H9 (cell line): ENCODE measurements at regions not wholly inside any gene's neighbourhood (a gene's known extent, or its start where the extent isn't known, plus 50 kb on each side); places are given as distances from the start of the nearest gene placed in this dataset.

Experiments
- DNase-seq: peaks from one replicate; pipeline ENCODE4 v3.0.0-alpha.2; 2017
- H2AFZ ChIP-seq: one replicate; pipeline ENCODE4 v1.6.1; 2013; ENCODE audit warnings: mild to moderate bottlenecking, low read length, control low read depth, moderate library complexity
- H2AK5ac ChIP-seq: 2 replicates; pipeline ENCODE4 v1.6.1; 2013; ENCODE audit warnings: low read length, control low read depth, mixed read lengths; ENCODE audit not compliant: insufficient read length
- H2BK120ac ChIP-seq: one replicate; pipeline ENCODE4 v1.6.1; 2013; ENCODE audit warnings: low read depth, mild to moderate bottlenecking, low read length, control low read depth, inconsistent platforms; ENCODE audit not compliant: poor library complexity, severe bottlenecking
- H2BK12ac ChIP-seq: 2 replicates; pipeline ENCODE4 v1.6.1; 2013; ENCODE audit warnings: low read length, control low read depth, mixed read lengths, low read depth; ENCODE audit not compliant: insufficient read length
- H2BK15ac ChIP-seq: 2 replicates; pipeline ENCODE4 v1.6.1; 2013; ENCODE audit warnings: low read depth, low read length, control low read depth
- H2BK20ac ChIP-seq: one replicate; pipeline ENCODE4 v1.6.1; 2013; ENCODE audit warnings: low read depth, mild to moderate bottlenecking, low read length, control low read depth, inconsistent platforms; ENCODE audit not compliant: poor library complexity, severe bottlenecking
- H2BK5ac ChIP-seq: 2 replicates; pipeline ENCODE4 v1.6.1; 2013; ENCODE audit warnings: low read length, control low read depth, mixed read lengths; ENCODE audit not compliant: insufficient read length
- H3K14ac ChIP-seq: 2 replicates; pipeline ENCODE4 v1.6.1; 2013; ENCODE audit warnings: low read length, control low read depth; ENCODE audit not compliant: insufficient read depth
- H3K18ac ChIP-seq: 2 replicates; pipeline ENCODE4 v1.6.1; 2013; ENCODE audit warnings: low read depth, mild to moderate bottlenecking, mixed read lengths, low read length, control low read depth; ENCODE audit not compliant: insufficient read length
- H3K23ac ChIP-seq: 2 replicates; pipeline ENCODE4 v1.6.1; 2013; ENCODE audit warnings: low read length, control low read depth, mixed read lengths, low read depth; ENCODE audit not compliant: insufficient read length
- H3K23me2 ChIP-seq: 2 replicates; pipeline ENCODE4 v1.6.1; 2013; ENCODE audit warnings: low read depth, mild to moderate bottlenecking, mixed read lengths, low read length, control low read depth; ENCODE audit not compliant: insufficient read length, poor library complexity, severe bottlenecking
- H3K27ac ChIP-seq: 2 replicates; pipeline ENCODE4 v1.5.1; 2013; ENCODE audit warnings: low read length, control low read depth, mixed read lengths, low read depth; ENCODE audit not compliant: insufficient read length
- H3K27me3 ChIP-seq: 2 replicates; pipeline ENCODE4 v1.6.1; 2013; ENCODE audit warnings: low read length, control low read depth, inconsistent platforms; ENCODE audit not compliant: insufficient read depth
- H3K4ac ChIP-seq: 2 replicates; pipeline ENCODE4 v1.6.1; 2013; ENCODE audit warnings: low read depth, mild to moderate bottlenecking, control low read depth, inconsistent platforms, low read length, moderate library complexity
- H3K4me1 ChIP-seq: 2 replicates; pipeline ENCODE4 v1.6.1; 2013; ENCODE audit warnings: low read length, control low read depth, inconsistent platforms; ENCODE audit not compliant: insufficient read depth
- H3K4me2 ChIP-seq: 2 replicates; pipeline ENCODE4 v1.6.1; 2013; ENCODE audit warnings: low read length, control low read depth, mixed read lengths; ENCODE audit not compliant: insufficient read length, insufficient read depth
- H3K56ac ChIP-seq: 2 replicates; pipeline ENCODE4 v1.6.1; 2013; ENCODE audit warnings: low read depth, mild to moderate bottlenecking, mixed read lengths, low read length, control low read depth; ENCODE audit not compliant: insufficient read length
- H3K79me1 ChIP-seq: 2 replicates; pipeline ENCODE4 v1.6.1; 2013; ENCODE audit warnings: low read depth, mild to moderate bottlenecking, moderate library complexity, low read length, control low read depth, inconsistent platforms; ENCODE audit not compliant: insufficient read depth, poor library complexity, severe bottlenecking
- H3K79me2 ChIP-seq: 2 replicates; pipeline ENCODE4 v1.6.1; 2013; ENCODE audit warnings: low read length, control low read depth, inconsistent platforms; ENCODE audit not compliant: insufficient read depth
- H3K9ac ChIP-seq: 2 replicates; pipeline ENCODE4 v1.6.1; 2013; ENCODE audit warnings: low read length, control low read depth, mixed read lengths; ENCODE audit not compliant: insufficient read length; ENCODE audit errors: extremely low read depth
- H3K9me3 ChIP-seq: one replicate; pipeline ENCODE4 v1.6.1; 2013; ENCODE audit warnings: low read depth, low read length, inconsistent platforms; ENCODE audit not compliant: control insufficient read depth
- H3T11ph ChIP-seq: one replicate; pipeline ENCODE4 v1.6.1; 2013; ENCODE audit warnings: mild to moderate bottlenecking, low read length, control low read depth, inconsistent platforms
- H4K20me1 ChIP-seq: one replicate; pipeline ENCODE4 v1.6.1; 2013; ENCODE audit not compliant: control insufficient read depth, insufficient read length, insufficient read depth
- H4K5ac ChIP-seq: 2 replicates; pipeline ENCODE4 v1.6.1; 2013; ENCODE audit warnings: low read depth, mild to moderate bottlenecking, mixed read lengths, low read length, control low read depth; ENCODE audit not compliant: insufficient read length
- H4K8ac ChIP-seq: replicated peaks from 2 replicates; pipeline ENCODE4 v1.6.1; 2013; ENCODE audit warnings: low read length, control low read depth, mixed read lengths, low read depth; ENCODE audit not compliant: insufficient read length
- H4K91ac ChIP-seq: 2 replicates; pipeline ENCODE4 v1.6.1; 2013; ENCODE audit warnings: low read depth, mild to moderate bottlenecking, moderate library complexity, mixed read lengths, low read length, control low read depth; ENCODE audit not compliant: insufficient read length
- H3K27ac Mint-ChIP-seq, 3 experiments: 2 replicates in 2 of 3; 3 replicates in 1 of 3; pipeline ENCODE4 v1.8.0; 2020 to 2021; ENCODE audit warnings: mixed read lengths in 3 of 3, mild to moderate bottlenecking in 1 of 3, moderate library complexity in 1 of 3
- H3K27me3 Mint-ChIP-seq: 2 replicates; pipeline ENCODE4 v1.8.0; 2021; ENCODE audit warnings: low read depth, mild to moderate bottlenecking, moderate library complexity, mixed read lengths
- H3K36me3 Mint-ChIP-seq, 3 experiments: 2 replicates in 2 of 3; 3 replicates in 1 of 3; pipeline ENCODE4 v1.8.0; 2020 to 2021; ENCODE audit warnings: low read depth in 3 of 3, mixed read lengths in 3 of 3; ENCODE audit not compliant: insufficient read depth in 1 of 3
- H3K4me1 Mint-ChIP-seq, 2 experiments: 2 replicates each; pipeline ENCODE4 v1.8.0; 2020; ENCODE audit warnings: mixed read lengths in 2 of 2
- H3K4me3 Mint-ChIP-seq, 2 experiments: 2 replicates in 1 of 2; 3 replicates in 1 of 2; pipeline ENCODE4 v1.8.0; 2020 to 2021; ENCODE audit warnings: mild to moderate bottlenecking in 2 of 2, mixed read lengths in 2 of 2, moderate library complexity in 1 of 2
- H3K9me3 Mint-ChIP-seq, 2 experiments: 2 replicates in 1 of 2; 3 replicates in 1 of 2; pipeline ENCODE4 v1.8.0; 2020; ENCODE audit warnings: mild to moderate bottlenecking in 2 of 2, mixed read lengths in 2 of 2, moderate library complexity in 1 of 2
- CTCF ChIP-seq: fragments of 200-600 bp; sonication (generic); conservative IDR thresholded peaks from 3 replicates; pipeline ENCODE4 v1.8.0; 2021; ENCODE audit warnings: antibody characterized with exemption, mild to moderate bottlenecking
- whole genome bisulfite sequencing: extraction: QIAGEN DNeasy Blood & Tissue Kit; methylation state at CpG from one replicate; pipeline ENCODE4 v1.1.7; 2013; ENCODE audit warnings: missing lambda C conversion rate, low lambda C conversion rate, mixed read lengths; ENCODE audit not compliant: insufficient read length; ENCODE audit errors: extremely low coverage; 5-methylcytosine and 5-hydroxymethylcytosine counted together

- Mint-ChIP-seq H3K27me3 (peaks cover 11% of the 10 kb centered on the region), H3K27ac (no peak overlapping the region), H3K4me1 (no peaks in the 10 kb centered on the region), H3K36me3 (no peaks in the 10 kb centered on the region; a peak in 1 of 7 replicates), H3K4me3 (no peak overlapping the region), H3K9me3 (no peaks in the 10 kb centered on the region; a peak in 1 of 5 replicates)
- Histone ChIP-seq H3K23ac (no peak overlapping the region), H4K20me1 (no peaks in the 10 kb centered on the region), H3K4me2 (no peak overlapping the region), H2AK5ac (no peak overlapping the region), H3K9me3 (no peaks in the 10 kb centered on the region), H3T11ph (no peak overlapping the region), H2BK15ac (no peak overlapping the region), H2BK120ac (no peak overlapping the region), H3K4ac (no peak overlapping the region), H3K18ac (no peak overlapping the region), H3K4me1 (no peaks in the 10 kb centered on the region), H3K56ac (no peak overlapping the region), H3K27ac (no peak overlapping the region), H3K79me1 (no peaks in the 10 kb centered on the region), H2BK20ac (no peak overlapping the region), H2AFZ (no peak overlapping the region), H4K5ac (no peak overlapping the region), H3K27me3 (no peaks in the 10 kb centered on the region; the same call in 1 of the 2 replicates), H4K8ac (no peak overlapping the region), H3K79me2 (no peaks in the 10 kb centered on the region), H3K14ac (no peak overlapping the region), H2BK5ac (no peak overlapping the region), H3K23me2 (no peaks in the 10 kb centered on the region), H3K9ac (no peak overlapping the region), H2BK12ac (no peak overlapping the region), H4K91ac (no peak overlapping the region)
- TF ChIP-seq CTCF = no peak
- no CpG with 5 or more reads among the region's 11 CpGs for WGBS
- DNase-seq = no peak
Measured at GRCh38 chr18:75137346-75137877, 71.5 kb downstream of the PTGR3 start.
